GM19025 (cell line): ENCODE measurements at regions not wholly inside any gene's neighbourhood (a gene's known extent, or its start where the extent isn't known, plus 50 kb on each side); places are given as distances from the start of the nearest gene placed in this dataset.

Experiments
- ATAC-seq: cut with Tn5 transposase; IDR thresholded peaks from one replicate; pipeline ENCODE4 v1.9.1; 2021; ENCODE audit warnings: mild to moderate bottlenecking, low read depth, moderate library complexity; ENCODE audit not compliant: unreplicated experiment

DNA sequence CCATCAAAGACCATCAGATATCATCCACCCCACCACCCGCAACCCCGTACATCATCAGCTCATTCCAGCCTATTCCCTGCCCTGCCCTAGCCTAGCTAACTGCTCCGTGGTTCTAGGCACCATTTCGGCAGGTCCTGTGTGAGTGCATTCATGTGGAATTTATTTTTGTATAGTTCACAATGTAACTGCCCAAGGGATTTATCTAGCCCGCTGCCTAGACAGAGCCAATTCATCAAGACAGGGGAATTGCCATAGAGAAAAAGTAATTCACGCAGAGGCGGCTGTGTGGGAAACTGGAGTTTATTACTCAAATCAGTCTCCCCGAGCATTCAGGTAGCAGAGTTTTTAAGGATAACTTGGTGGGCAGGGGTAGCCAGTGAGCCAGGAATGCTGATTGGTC lies 109.2 kb upstream of the UBL3 start:
- ATAC-seq, result no peak

DNA sequence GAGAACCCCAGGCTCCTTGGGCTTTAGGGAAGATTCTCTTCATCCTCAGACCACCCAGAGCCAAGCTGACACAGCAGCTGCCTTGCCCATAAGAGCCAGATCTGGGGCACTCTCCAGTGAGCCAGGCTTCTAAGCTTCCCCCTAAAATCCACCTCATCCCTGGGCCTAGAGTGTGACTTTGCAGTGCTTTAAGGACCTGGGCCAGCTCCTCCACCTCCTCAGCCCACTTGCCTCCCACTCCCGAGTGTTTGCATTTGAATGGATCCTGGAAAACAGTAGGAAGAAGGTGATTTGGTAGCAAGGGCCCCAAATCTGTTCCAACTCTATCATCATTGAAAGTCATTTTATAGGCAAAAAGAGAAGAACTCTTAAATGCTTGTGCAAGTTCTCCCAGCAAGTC lies 108.7 kb upstream of the UBL3 start:
- ATAC-seq, result no peak

DNA sequence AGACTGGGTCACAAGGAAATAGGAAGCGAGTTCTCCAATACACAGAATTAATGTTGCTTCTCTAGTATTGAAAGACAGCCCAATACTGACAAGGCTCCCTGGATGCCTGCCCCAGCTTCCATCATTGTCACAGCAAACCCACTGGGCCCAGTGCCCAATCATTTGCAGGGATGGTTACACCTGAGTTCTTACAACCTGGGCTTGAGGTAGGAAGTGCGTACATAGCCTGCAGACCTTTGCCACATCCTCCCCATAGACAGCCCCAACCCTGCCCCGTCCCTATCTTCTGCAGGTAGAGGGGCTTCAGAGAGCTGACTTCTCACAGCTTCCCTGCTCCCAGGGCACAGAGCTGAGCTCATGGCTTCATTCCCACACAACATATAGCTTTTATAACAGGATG lies 108.1 kb upstream of the UBL3 start:
- no peak for ATAC-seq

DNA sequence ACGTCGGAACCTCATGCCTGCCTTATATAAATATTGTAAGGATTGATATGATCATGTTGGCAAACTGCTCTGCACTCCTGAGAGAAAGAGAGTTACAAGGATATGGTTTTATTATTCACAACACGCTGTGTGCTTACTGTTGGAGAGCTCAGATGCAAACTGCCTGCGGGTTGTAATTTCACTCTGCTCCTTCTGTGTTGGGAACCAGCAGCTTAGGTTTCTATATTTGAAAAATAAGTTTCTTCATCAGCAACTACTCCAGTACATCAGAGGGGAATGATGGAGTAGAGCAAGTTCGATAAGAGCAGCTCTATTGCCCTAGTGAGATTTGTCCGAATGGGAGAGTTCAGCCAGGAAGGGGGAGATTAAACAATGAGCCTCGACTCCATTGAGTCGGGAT lies 106.9 kb upstream of the UBL3 start:
- ATAC-seq, result no peak

DNA sequence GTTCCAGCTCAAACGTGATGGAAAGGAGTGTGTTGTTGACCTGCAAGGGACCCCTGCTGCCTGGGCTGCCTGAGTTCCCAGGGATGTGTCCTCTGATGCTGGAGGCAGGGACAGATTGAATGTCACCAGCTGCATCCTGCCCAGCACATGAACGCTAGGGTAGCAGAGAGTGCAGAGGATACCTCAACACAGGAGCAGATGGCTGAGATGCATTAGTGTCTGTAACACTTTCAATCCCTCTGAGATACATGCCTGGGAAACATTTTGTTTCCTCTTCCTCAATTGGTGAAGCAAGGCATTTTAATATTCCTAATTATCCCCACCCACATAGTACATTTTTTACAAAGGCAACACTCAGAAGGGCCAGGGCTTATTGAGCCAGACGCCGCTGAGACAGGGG lies 106.4 kb upstream of the UBL3 start:
- ATAC-seq, result no peak

DNA sequence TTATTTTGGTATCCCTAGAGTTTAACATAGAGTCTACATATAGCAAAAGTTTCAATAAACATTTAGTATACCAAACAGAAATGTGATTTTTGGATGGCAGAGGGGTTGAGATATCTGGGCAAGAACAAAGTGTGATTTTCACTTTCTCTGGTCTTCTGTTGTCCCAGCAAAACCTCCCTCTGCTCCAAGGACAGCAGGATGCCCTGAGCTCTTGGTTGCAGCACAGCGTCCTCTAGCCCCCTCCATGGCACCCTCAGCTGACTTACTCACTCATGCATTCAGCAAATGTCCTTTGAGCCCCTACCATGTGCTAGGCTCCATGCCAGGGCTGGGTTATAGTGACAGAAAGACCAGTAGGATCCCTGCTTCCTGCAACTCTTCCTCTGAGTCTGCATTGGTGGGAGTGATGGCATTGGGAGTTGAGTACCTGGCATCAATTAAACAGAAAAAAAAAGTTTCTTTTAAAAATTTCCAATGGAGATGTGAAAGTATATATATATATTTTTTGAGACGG lies 104.8 kb upstream of the UBL3 start:
- ATAC-seq, result no peak

DNA sequence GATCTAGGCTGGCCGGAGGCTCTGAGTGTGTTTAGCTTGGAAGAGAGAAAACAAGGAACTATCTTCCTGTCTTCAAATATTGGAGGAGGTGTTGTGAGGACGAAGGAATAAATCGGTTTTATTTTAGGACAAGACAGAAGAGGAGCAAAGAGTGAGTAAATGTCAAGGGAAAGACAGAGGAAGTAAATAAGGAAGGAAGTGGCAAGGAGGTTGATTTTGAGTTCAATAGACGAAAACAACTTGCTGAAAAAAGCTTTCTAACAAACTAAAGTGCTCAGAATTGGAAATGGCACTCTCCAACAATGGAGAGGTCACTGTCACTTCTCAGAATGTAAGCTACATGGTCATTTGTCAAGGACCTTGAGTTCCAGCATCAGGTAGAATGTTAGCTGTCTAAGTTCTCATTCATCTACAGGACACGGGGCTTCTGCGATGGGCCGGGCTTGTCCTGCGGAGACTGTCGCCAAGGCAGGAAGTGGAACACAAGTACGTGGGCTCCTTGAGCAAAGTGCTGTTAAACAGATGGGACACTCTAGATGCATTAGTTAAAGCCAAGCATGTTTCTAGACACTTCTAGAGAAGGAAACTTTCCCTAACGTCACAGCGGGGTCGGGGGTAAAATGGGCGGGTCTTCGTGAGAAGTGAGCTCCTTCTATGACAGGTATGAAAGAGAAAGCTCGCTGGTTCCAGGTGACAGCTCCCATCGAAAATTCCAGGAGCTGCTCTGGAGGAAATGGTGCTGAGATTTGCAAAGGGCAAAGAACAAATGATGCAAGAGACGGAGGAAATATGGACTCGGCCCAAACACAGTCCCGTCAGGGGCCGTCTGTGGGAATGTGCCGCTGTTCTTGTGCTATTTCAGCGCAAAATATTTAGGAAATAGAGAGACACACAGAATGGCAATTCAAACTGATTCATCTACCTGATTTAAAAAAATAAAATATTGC lies 103.9 kb upstream of the UBL3 start:
- ATAC-seq, result no peak

DNA sequence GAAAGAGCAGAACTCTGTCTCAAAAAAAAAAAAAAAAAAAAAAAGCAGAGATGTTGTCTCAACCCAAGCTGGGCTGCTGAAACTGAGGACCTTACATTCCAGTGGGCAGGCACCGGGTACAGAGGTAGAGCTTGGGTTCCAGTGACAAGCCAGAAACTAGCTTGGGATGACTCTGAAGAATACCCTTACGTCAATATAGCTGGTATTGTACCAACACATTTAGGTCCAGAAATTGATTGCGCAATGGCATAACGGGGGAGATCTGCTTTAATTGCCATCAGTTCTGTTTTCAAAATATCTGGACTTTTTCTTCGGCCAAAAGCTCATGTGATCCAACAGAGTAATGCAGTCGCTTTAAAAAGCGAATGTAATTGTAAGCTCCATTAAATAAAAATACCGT lies 103.1 kb upstream of the UBL3 start:
- ATAC-seq, result no peak

DNA sequence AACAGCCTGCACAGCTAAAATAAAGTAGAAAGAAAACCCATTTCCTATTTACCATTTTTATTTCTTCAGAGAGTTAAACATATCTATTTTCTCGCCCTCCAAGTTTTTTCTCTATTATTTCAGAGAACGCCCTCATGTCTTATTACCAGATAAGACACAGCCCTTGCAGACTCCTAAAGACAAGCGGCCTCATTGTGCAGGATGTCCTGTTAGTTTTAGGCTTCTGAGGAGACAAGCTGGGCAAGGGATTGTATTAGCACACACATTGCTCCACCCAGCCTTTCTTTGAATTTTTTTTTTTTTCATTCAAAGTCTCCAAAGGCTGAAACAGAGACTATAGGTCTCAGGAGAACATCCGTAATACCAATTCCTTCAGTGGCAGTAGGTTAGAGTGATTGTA lies 101.8 kb upstream of the UBL3 start:
- ATAC-seq, result no peak

DNA sequence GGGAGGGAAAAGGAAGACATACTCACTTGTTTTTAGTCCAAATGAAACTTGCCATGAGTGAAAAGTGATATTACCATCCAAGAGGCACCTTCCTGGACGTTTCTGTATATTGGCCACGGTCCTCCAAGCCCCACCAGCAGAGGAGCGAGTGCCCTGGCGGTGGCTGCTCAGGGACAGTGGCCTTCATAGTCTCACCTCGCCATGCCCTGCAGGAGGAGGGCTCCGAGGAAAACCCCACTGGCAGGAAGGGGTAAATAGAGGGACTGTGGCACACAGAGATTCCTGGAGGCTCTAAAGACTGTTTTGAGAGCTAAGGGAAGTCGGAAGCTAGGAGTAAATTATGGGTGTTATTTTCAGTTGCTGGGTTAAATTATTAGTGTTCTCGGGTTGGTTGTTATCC lies 98.4 kb upstream of the UBL3 start:
- no peak for ATAC-seq

DNA sequence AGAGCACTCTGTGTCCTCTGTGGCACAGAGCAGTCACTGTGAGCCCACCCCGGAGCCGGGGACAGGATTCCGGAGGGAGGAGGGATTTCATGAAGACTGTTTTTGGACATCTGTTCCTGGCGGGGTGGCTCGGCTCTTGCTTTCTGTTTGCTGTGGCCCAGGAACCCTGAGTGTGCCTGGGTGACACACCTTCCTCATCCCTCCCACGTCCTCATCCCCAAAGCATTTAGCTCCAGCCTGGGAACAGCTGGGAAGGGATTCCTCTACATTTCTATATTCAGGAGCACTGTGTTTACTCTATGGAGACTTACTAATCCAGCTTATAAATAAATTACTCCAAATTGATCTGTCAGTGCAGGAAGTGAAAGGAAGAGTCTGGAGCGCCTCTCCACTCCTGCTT lies 97.8 kb upstream of the UBL3 start:
- ATAC-seq, result no peak

DNA sequence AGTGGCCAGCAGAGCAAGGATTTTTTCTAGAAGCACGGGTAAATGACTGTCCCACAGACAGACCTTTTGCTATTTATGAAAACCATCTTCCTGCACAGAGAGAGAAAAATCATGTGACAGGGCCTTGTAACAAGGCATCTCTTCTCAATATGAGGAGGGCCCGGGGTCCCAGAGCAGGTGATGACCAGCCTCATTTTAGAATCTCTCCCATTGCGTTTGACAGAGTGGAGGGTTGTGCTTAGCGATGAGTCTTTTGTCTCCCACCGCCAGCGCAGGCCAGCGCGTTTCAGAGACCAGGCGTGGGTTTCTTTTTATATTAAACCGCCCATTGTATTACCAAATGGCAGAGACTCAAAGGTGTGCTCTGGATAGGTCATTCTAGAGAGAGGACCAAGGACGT lies 97.4 kb upstream of the UBL3 start:
- ATAC-seq, result no peak

DNA sequence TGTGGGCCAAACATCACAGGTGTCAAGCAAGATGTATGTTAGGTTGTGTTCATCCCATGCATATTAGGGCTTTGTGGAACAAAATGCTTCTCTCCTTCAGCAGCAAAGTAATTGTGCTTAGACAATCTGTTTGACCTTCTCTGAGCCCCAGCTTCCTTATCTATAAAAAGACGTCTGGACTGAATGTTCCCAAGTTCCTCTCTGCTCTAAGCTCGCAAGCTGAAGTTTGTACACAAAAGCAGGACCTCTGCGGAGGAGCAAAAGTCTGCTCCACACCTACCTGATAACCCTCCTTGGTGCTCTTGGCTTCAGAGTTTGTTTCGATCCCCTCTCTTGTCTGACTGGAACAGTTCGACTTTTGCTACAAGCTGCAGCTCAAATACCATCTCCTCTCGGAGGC lies 95.7 kb upstream of the UBL3 start:
- no peak for ATAC-seq

DNA sequence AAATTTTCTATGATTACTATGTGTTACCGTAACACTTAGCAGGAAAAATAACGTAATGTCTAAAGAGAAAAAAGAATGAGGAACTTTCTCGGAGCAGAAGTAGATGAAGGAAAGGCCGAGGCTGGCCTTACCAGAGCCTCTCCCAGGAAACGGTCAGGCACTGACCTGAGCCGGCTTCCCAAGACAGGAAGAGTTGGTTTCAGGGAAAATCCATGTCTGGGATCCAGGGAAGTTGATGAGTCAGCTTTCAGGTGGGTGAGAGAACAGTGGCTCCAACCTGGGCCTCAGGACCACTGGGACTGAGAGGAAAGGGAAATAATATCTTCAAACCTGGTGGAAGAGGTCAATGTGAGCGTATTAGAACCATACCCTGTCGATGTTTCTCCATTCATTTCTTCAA lies 93.3 kb upstream of the UBL3 start:
- no peak for ATAC-seq

DNA sequence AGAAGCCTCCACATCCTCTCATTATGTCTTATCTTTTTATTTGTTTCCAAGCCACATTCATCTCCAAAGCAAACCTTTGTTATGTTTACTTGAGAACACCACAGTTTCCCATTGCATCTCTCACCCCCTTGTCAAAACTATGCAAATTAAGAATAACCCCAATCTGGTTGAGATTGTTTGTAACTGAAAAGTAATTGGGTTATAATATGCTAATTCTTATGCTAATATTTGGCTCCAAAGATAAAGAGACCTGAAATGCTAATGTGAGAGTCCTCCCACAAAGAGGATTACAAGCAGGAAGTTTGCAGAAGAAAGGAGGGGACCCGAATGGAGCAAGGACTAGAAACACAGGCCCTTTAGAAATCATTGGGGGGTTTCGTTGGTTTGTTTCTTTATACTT lies 92.9 kb upstream of the UBL3 start:
- no peak for ATAC-seq

DNA sequence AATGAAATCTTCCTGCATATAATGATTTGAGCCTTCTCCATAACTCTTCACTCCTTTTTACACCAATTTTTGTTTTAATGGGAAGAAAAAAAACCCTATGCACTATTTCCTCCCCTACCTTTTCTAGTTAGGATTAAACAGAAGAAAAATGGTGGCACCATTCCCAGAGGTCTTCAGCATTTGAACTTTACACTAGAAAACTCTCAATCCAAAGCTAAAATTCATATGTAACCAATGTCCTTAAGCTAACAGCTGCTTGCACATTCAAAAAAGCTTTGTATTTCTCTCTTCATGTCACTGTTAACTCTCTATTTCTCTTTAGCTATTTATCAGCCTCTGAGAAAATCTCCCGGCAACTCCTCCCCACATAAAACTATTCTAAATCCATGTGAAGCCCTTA lies 90.3 kb upstream of the UBL3 start:
- ATAC-seq, result no peak

DNA sequence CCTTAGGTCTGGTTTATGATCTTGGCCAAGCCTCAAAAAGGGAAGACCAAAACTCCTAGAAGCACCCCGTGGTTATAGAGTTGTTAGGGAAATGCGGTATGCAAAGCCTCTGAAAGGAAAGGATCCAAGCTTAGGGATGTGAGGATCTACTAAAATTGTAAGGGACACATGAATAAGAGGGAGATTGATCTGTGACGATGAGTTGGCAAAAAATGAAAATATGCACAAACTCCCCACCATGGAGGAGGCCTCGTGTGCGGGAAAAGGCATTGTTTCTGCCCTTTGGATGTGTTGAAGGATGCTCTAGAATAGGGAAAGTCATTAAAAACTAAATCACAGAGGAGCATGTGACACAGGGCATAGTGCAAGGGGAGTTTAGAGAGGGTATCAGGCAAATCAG lies 88.7 kb upstream of the UBL3 start:
- no peak for ATAC-seq

DNA sequence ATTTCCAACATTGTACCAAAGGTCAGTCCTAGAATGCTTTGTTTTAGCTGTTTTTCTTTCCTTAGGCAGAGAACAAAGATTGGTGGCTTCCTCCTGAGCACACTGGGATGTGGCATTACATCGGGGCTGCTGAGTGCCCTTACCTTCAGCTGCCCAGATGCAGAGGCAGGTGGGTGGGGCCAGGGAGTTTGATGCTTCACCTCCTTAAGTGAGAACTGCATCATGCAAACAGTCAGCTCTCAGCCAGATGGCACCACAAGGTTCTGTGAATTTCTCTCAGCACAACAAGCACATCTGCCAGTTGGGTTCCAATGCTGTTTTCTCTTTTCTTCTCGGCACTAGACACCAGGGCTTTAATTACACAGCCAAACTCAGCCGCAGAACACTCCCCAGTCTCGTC lies 87.4 kb upstream of the UBL3 start:
- no peak for ATAC-seq

DNA sequence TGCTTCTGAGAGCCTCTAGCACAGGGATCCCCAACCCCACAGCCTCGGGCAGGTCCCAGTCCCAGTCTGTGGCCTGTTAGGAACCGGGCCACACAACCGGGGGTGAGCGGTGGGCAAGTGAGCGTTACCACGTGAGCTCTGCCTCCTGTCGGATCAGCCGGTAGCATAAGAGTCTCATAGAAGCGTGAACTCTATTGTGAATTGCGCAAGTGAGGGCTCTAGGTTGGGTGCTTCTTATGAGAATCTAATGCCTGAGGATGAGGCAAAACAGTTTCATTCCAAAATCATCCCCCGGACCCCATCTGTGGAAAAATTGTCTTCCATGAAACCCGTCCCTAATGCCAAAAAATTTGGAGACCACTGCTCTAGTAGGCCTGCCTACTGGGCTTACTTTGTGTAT lies 87.0 kb upstream of the UBL3 start:
- no peak for ATAC-seq

DNA sequence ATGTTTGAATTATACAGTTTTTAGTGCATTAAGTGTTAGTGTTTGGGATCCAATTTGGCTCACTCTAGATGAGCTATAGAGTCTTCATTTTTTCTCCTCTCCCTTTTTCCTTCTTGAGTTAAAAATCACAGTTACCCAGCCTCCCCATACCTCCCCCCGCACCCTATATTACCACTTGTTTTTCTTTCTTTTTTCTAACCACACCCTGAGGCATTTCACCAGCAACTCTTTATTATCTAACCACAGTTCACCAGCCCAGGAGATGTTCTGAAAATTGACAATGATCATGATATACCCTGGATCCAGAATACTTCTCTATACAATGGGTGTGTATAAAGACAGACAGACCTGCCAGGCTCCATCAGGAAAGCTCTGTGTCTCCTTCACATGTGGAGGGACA lies 86.5 kb upstream of the UBL3 start:
- no peak for ATAC-seq

DNA sequence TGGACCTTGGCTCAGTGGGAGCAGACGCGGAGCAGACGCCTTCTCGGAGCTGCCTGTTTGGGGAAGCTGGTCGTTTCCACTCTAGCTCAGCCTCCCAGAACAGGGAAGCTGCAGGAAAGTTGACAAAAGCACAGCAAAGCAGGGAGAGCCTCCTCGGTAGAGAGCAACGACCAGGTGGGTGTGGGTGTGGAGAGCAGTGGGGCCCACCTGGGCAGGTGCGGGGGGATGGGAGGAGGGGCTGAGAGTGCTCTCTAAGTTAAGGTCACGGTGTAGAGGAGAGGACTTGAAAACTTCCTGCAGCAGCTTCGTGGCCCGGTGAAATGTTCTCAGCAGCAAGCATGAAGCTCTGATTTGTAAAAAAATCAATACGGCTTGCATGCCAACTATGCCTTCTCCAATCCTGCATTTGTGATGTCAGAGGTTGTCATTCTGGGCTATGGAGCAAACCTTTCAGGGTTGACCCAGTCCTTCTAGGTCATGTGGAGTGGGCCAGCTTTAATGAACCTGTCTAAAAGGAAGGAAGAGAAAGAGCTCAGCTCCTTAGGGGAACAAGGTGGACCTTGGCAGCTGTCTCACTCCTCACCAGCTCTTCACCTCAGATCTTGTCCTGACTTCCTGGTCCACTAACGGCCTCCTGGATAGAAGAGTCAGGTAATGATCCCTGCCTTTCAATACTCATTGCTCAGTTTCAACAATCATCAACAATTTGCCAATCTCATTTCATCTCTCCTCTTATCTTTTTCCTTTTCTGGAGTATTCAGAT lies 85.8 kb upstream of the UBL3 start:
- no peak for ATAC-seq
